GM06990 (cell line): ENCODE measurements at regions not wholly inside any gene's neighbourhood (a gene's known extent, or its start where the extent isn't known, plus 50 kb on each side); places are given as distances from the start of the nearest gene placed in this dataset.

Experiments used
- DNase-seq: peaks from one replicate; pipeline ENCODE4 v3.0.0-alpha.2; 2011; ENCODE audit not compliant: insufficient read length; ENCODE audit errors: extremely low read depth
- H3K27me3 ChIP-seq: replicated peaks from 2 replicates; pipeline ENCODE4 v1.6.0; 2011; ENCODE audit warnings: low read length; ENCODE audit not compliant: control insufficient read depth, insufficient read depth
- H3K36me3 ChIP-seq: 2 replicates; pipeline ENCODE4 v1.5.1; 2011; ENCODE audit warnings: low read length; ENCODE audit not compliant: control insufficient read depth, insufficient read depth
- H3K4me3 ChIP-seq: replicated peaks from 2 replicates; pipeline ENCODE4 v1.5.1; 2011; ENCODE audit warnings: low read depth, mild to moderate bottlenecking, control low read depth, low read length
- TF ChIP-seq, protein P1 (sequence below): IDR thresholded peaks from 2 replicates; pipeline ENCODE4 v1.5.1; 2011; ENCODE audit warnings: low read length, control low read depth, mild to moderate bottlenecking, inconsistent platforms; ENCODE audit not compliant: insufficient read depth, poor library complexity, severe bottlenecking

DNA sequence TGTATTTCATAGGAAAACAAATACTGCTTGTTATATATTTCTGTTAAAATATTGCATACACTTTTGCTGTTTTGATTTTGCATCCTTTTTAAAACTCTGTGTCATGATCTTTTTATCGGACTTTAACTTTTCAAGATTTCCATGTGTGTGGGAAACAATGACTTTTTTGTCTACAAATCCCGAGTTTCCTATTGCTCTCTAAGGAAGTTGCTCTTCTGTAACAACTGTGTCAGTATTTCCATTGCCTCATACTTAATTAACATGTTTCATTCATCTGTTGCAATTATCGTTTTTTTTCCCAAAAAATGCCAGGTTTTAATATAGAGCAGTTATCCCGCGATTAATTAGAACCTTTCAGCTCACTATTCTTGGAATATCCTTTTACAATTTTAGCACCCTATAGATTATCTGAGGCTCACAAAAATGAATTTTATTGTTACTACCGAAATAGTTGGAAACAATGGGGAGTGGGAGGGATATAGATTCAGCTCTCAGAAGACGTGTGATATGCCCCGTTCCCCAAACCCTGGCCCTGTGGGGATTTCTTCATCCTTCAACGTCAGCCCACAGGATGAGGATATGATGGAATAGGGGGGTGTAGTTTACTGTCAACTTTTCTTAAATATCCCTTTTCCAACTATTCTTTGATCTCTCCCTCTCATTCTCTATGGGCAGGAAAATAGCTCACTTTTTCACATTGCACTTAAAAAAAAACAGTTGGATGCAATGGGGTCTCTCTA lies 297.6 kb upstream of the IGFBP3 start:
- TF ChIP-seq, protein P1, sequence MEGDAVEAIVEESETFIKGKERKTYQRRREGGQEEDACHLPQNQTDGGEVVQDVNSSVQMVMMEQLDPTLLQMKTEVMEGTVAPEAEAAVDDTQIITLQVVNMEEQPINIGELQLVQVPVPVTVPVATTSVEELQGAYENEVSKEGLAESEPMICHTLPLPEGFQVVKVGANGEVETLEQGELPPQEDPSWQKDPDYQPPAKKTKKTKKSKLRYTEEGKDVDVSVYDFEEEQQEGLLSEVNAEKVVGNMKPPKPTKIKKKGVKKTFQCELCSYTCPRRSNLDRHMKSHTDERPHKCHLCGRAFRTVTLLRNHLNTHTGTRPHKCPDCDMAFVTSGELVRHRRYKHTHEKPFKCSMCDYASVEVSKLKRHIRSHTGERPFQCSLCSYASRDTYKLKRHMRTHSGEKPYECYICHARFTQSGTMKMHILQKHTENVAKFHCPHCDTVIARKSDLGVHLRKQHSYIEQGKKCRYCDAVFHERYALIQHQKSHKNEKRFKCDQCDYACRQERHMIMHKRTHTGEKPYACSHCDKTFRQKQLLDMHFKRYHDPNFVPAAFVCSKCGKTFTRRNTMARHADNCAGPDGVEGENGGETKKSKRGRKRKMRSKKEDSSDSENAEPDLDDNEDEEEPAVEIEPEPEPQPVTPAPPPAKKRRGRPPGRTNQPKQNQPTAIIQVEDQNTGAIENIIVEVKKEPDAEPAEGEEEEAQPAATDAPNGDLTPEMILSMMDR = no peak
- H3K27me3 ChIP-seq = no peaks in the 10 kb centered on the region

DNA sequence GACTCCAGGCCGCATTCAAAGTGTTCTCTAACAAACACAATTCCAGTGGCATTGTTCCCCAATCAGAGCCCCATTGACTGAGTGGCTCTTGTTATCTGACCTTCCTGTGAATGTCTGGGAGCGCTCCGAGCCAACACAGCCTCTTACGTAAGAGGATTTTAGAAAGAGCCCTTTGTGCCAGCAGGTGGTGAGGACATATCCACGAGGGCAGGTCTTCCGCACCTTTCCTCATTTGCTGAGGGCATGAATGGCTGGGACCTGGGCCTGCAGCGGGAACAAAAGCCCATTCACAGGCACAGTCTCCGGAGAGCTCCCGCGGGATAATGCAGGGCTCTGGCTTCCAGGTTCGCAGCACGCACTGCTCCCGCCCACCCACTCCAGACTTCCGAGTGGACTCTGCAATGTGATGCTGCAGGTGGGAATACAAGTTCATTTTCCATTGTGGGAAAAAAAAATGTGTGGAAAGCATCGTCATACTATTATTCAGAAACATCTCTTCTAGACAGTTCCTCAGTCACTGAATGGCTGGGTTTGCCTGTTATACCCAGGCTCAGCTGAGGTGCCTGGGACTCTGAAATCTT lies 295.0 kb upstream of the IGFBP3 start:
- TF ChIP-seq, protein P1 = no peak
- DNase-seq = no peak
- Histone ChIP-seq H3K4me3 (no peak overlapping the region), H3K27me3 (no peaks in the 10 kb centered on the region), H3K36me3 (no peaks in the 10 kb centered on the region)

More for the DNA sequence above, 297.6 kb upstream of the IGFBP3 start:
- H3K36me3 ChIP-seq = no peaks in the 10 kb centered on the region
- no peak overlapping the region for H3K4me3 ChIP-seq
- no peak for DNase-seq

DNA sequence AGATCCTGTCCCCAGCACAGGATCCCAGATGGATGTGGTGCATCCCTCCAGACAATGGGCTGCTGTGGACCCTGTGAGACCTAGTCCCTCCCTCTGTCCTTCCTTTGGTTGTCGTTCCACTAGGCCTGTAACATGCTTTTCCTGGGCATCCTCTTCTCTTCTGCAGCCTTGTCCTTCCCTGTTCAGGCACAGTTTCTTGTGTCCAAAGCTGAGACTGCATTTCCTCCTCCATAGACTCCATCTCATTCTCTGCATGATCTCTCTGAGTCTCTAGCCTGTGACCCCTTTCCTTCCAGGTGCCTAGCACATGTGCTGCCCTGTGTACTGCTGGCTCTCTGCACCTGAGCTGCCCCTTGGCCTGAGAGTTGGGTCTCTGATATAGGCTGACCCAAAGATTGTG lies 293.5 kb upstream of the IGFBP3 start:
- TF ChIP-seq, protein P1 = no peak
- no peaks in the 10 kb centered on the region for H3K36me3 ChIP-seq
- H3K4me3 ChIP-seq = no peak overlapping the region
- no peak for DNase-seq
- no peaks in the 10 kb centered on the region for H3K27me3 ChIP-seq

DNA sequence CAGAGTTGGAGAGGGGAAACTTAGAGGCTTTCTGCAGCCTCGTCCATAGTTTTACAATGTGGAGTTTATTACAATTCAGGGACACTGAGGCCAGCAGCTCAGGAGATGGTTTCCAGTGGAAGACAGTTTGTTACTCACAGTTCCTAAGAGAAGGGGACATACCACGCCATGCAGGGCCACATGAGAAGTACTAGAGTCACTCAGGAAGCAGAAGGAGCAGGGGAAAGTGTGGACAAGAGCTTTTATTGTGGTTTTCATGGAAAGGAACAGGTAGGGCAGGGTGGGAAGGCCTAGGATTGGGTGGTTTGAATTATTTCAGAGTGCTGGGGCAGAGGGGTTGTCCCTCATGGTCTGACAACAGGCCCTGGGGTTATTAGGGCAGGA lies 292.1 kb upstream of the IGFBP3 start:
- DNase-seq = no peak

DNA sequence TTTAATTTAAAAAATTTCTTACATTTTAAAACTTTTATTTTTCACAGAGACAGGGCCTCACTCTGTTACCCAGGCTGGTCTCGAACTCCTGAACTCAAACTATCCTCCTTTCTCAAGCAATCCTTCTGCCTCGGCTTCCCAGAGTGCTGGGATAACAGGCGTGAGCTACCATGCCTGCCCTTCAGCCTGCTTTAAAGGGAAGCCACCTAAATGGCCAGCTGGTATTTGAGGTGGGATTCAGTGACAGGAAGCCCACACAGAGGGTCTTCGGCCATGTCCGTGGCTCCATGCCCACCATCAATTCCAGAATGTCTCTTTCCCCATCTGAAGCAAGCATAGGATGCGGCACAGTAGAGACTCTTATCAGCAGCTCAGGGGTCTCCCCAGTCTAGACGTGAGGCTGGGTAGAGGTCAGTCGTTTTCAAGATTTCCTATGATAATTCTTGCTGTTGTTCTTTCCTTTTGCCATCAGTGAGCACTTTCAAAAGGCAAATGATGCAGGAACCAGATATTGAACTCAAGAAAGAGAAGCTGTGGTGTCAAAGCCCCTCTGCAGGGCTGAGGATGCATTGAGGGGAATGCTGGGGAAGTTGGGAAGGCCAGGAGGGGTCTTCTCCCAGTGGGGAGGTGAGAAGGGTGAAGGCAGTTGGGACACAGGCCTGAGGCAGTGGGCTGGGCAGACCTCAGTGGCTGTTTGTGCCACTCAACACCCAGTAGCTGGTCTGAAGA lies 291.5 kb upstream of the IGFBP3 start:
- DNase-seq = no peak
- TF ChIP-seq, protein P1 = no peak
- Histone ChIP-seq H3K4me3 (no peak overlapping the region), H3K27me3 (no peaks in the 10 kb centered on the region), H3K36me3 (no peaks in the 10 kb centered on the region)

More for the DNA sequence above, 292.1 kb upstream of the IGFBP3 start:
- Histone ChIP-seq H3K36me3 (no peaks in the 10 kb centered on the region), H3K4me3 (no peak overlapping the region), H3K27me3 (no peaks in the 10 kb centered on the region)
- TF ChIP-seq, protein P1 = no peak
